Mesenteric fat pad (tissue), 1 donor: ENCODE measurements at regions not wholly inside any gene's neighbourhood (a gene's known extent, or its start where the extent isn't known, plus 50 kb on each side); places are given as distances from the start of the nearest gene placed in this dataset.
"Not testable (repeated sequence)": the region's sequence is repeated elsewhere in the genome, so short reads cannot be mapped to it uniquely, and the experiment has no call there.

Experiments
- DNase-seq: peaks from one replicate; pipeline ENCODE4 v3.0.0-alpha.2; 2020; ENCODE audit warnings: low spot score
- donor health status: DM: yes; HTN: yes; CAD: no.

- no peak for DNase-seq
Observed at GRCh38 chr4:128688846-128689437, 120.6 kb upstream of the JADE1 start.

- DNase-seq, result no peak
Observed at GRCh38 chr4:128688033-128688721, 121.3 kb upstream of the JADE1 start.

- no peak for DNase-seq
Observed at GRCh38 chr4:128686810-128687209, 122.7 kb upstream of the JADE1 start.

- DNase-seq, result no peak
Observed at GRCh38 chr4:128686032-128686465, 123.5 kb upstream of the JADE1 start.

- DNase-seq, result no peak
Observed at GRCh38 chr4:128684016-128684415, 125.5 kb upstream of the JADE1 start.

- DNase-seq, result no peak
Observed at GRCh38 chr4:128682942-128683666, 126.4 kb upstream of the JADE1 start.

- no peak for DNase-seq
Observed at GRCh38 chr4:128676095-128676494, 133.4 kb upstream of the JADE1 start.

- DNase-seq, result no peak
Observed at GRCh38 chr4:128675083-128675482, 134.4 kb upstream of the JADE1 start.

- DNase-seq, result not testable (repeated sequence)
Observed at GRCh38 chr4:128673159-128673558, 136.3 kb upstream of the JADE1 start.

GRCh38 chr4:128672596-128672995 is 136.9 kb upstream of the JADE1 start:
- not testable (repeated sequence) for DNase-seq

GRCh38 chr4:128670513-128670912 is 139.0 kb upstream of the JADE1 start:
- no peak for DNase-seq

GRCh38 chr4:128668566-128668965 is 140.9 kb upstream of the JADE1 start:
- no peak for DNase-seq

GRCh38 chr4:128665514-128665913 is 144.0 kb upstream of the JADE1 start:
- no peak for DNase-seq

- no peak for DNase-seq
Observed at GRCh38 chr4:128663325-128663724, 146.2 kb upstream of the JADE1 start.

- no peak for DNase-seq
Observed at GRCh38 chr4:128661479-128661878, 148.0 kb upstream of the JADE1 start.

GRCh38 chr4:128660361-128661215 is 148.9 kb upstream of the JADE1 start:
- DNase-seq, result no peak

GRCh38 chr4:128658214-128658631 is 151.3 kb upstream of the JADE1 start:
- no peak for DNase-seq

- no peak for DNase-seq
Observed at GRCh38 chr4:128657638-128658037, 151.9 kb upstream of the JADE1 start.

GRCh38 chr4:128654465-128654864 is 155.0 kb upstream of the JADE1 start:
- no peak for DNase-seq

- no peak for DNase-seq
Observed at GRCh38 chr4:128653527-128654444, 155.7 kb upstream of the JADE1 start.
